Astrocyte (in vitro differentiated cells and primary cell): ENCODE measurements at regions not wholly inside any gene's neighbourhood (a gene's known extent, or its start where the extent isn't known, plus 50 kb on each side); places are given as distances from the start of the nearest gene placed in this dataset.
"Not testable (repeated sequence)": the region's sequence is repeated elsewhere in the genome, so short reads cannot be mapped to it uniquely, and the experiment has no call there.

Experiments used
- EZH2 ChIP-seq: IDR thresholded peaks from 2 replicates; pipeline ENCODE4 v1.6.1; 2012; ENCODE audit warnings: mild to moderate bottlenecking, low read length, inconsistent platforms; ENCODE audit not compliant: insufficient read depth
- TF ChIP-seq, protein P1 (sequence below): IDR thresholded peaks from 2 replicates; pipeline ENCODE4 v1.5.1; 2011; ENCODE audit warnings: low read depth, mild to moderate bottlenecking, inconsistent platforms, low read length, moderate library complexity; ENCODE audit not compliant: insufficient read depth

DNA sequence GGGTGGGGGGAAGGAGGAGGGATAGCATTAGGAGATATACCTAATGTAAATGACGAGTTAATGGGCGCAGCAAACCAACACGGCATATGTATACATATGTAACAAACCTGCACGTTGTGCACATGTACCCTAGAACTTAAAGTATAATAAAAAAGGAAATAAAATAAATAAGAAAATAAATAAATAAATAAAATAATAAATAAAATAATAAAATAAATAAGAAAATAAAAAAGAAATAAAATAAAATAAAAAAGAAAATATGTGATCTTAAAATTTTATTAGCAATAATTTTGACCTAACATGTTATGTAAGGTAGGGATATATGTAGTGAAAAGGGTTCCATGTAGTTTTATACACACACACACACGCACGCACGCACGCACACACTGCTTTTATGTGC is 195.5 kb upstream of the PLPPR1 start:
- TF ChIP-seq, protein P1, sequence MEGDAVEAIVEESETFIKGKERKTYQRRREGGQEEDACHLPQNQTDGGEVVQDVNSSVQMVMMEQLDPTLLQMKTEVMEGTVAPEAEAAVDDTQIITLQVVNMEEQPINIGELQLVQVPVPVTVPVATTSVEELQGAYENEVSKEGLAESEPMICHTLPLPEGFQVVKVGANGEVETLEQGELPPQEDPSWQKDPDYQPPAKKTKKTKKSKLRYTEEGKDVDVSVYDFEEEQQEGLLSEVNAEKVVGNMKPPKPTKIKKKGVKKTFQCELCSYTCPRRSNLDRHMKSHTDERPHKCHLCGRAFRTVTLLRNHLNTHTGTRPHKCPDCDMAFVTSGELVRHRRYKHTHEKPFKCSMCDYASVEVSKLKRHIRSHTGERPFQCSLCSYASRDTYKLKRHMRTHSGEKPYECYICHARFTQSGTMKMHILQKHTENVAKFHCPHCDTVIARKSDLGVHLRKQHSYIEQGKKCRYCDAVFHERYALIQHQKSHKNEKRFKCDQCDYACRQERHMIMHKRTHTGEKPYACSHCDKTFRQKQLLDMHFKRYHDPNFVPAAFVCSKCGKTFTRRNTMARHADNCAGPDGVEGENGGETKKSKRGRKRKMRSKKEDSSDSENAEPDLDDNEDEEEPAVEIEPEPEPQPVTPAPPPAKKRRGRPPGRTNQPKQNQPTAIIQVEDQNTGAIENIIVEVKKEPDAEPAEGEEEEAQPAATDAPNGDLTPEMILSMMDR, result not testable (repeated sequence)
- not testable (repeated sequence) for TF ChIP-seq EZH2
